ENCODE measurements at regions not wholly inside any gene's neighbourhood (a gene's known extent, or its start where the extent isn't known, plus 50 kb on each side); places are given as distances from the start of the nearest gene placed in this dataset.

GRCh38 chr10:6753644-6754043, 173.6 kb upstream of the PRKCQ start:
- H3K9ac ChIP-seq, result no peak overlapping the region
- H3K4me2 ChIP-seq, result no peak overlapping the region
- H3K36me3 ChIP-seq (ENCODE audit: insufficient read depth), result no peaks in the 10 kb centered on the region
- H2AFZ ChIP-seq (ENCODE audit: low read depth), result no peak overlapping the region
- no peaks in the 10 kb centered on the region for H3K4me1 ChIP-seq (ENCODE audit: low read depth, poor library complexity, severe bottlenecking)
- no peaks in the 10 kb centered on the region for H3K27me3 ChIP-seq (ENCODE audit: insufficient read depth, low read depth)
- no peaks in the 10 kb centered on the region for H3K79me2 ChIP-seq (ENCODE audit: insufficient read depth, low read depth)
- no peaks in the 10 kb centered on the region for H4K20me1 ChIP-seq (ENCODE audit: insufficient read depth)
- no peak overlapping the region for H3K27ac ChIP-seq
- TF ChIP-seq CTCF (conservative IDR thresholded peaks at IDR 0.05; ENCODE audit: low read depth, low read length), result no peak
- no peak overlapping the region for H3K4me3 ChIP-seq (IDR thresholded peaks at IDR 0.05; ENCODE audit: insufficient read depth, low read depth, low read length)

- TF ChIP-seq CTCF (conservative IDR thresholded peaks at IDR 0.05; ENCODE audit: low read depth, low read length), result no peak
- H3K4me3 ChIP-seq (IDR thresholded peaks at IDR 0.05; ENCODE audit: insufficient read depth, low read depth, low read length), result no peak overlapping the region
- H3K27me3 ChIP-seq (ENCODE audit: insufficient read depth, low read depth), result no peaks in the 10 kb centered on the region
- no peaks in the 10 kb centered on the region for H4K20me1 ChIP-seq (ENCODE audit: insufficient read depth)
- H3K4me1 ChIP-seq (ENCODE audit: low read depth, poor library complexity, severe bottlenecking), result no peaks in the 10 kb centered on the region
- no peak overlapping the region for H3K4me2 ChIP-seq
- H3K27ac ChIP-seq, result no peak overlapping the region
- no peak overlapping the region for H2AFZ ChIP-seq (ENCODE audit: low read depth)
- H3K36me3 ChIP-seq (ENCODE audit: insufficient read depth), result no peaks in the 10 kb centered on the region
- H3K79me2 ChIP-seq (ENCODE audit: insufficient read depth, low read depth), result no peaks in the 10 kb centered on the region
- no peak overlapping the region for H3K9ac ChIP-seq
Measured at GRCh38 chr10:6751363-6751762, 171.3 kb upstream of the PRKCQ start.

- no peak overlapping the region for H3K4me2 ChIP-seq
- no peak overlapping the region for H3K4me3 ChIP-seq (IDR thresholded peaks at IDR 0.05; ENCODE audit: insufficient read depth, low read depth, low read length)
- H3K36me3 ChIP-seq (ENCODE audit: insufficient read depth), result no peaks in the 10 kb centered on the region
- no peaks in the 10 kb centered on the region for H3K4me1 ChIP-seq (ENCODE audit: low read depth, poor library complexity, severe bottlenecking)
- H2AFZ ChIP-seq (ENCODE audit: low read depth), result no peak overlapping the region
- H4K20me1 ChIP-seq (ENCODE audit: insufficient read depth), result no peaks in the 10 kb centered on the region
- H3K9ac ChIP-seq, result no peak overlapping the region
- TF ChIP-seq CTCF (conservative IDR thresholded peaks at IDR 0.05; ENCODE audit: low read depth, low read length), result no peak
- no peaks in the 10 kb centered on the region for H3K27me3 ChIP-seq (ENCODE audit: insufficient read depth, low read depth)
- H3K79me2 ChIP-seq (ENCODE audit: insufficient read depth, low read depth), result no peaks in the 10 kb centered on the region
- no peak overlapping the region for H3K27ac ChIP-seq
Measured at GRCh38 chr10:6748981-6749635, 169.0 kb upstream of the PRKCQ start.

GRCh38 chr10:6748029-6748428, 168.0 kb upstream of the PRKCQ start:
- Histone ChIP-seq H3K36me3 (ENCODE audit: insufficient read depth) (no peaks in the 10 kb centered on the region), H3K27ac (no peak overlapping the region), H3K4me3 (IDR thresholded peaks at IDR 0.05; ENCODE audit: insufficient read depth, low read depth, low read length) (no peak overlapping the region), H3K27me3 (ENCODE audit: insufficient read depth, low read depth) (no peaks in the 10 kb centered on the region), H3K4me2 (no peak overlapping the region), H3K9ac (no peak overlapping the region), H4K20me1 (ENCODE audit: insufficient read depth) (no peaks in the 10 kb centered on the region), H3K4me1 (ENCODE audit: low read depth, poor library complexity, severe bottlenecking) (no peaks in the 10 kb centered on the region), H3K79me2 (ENCODE audit: insufficient read depth, low read depth) (no peaks in the 10 kb centered on the region), H2AFZ (ENCODE audit: low read depth) (no peak overlapping the region)
- no peak for TF ChIP-seq CTCF (conservative IDR thresholded peaks at IDR 0.05; ENCODE audit: low read depth, low read length)
